NCI-H345 treated with DMSO at 0.1 percent for 48 hours (cell line): ENCODE measurements at regions not wholly inside any gene's neighbourhood (a gene's known extent, or its start where the extent isn't known, plus 50 kb on each side); places are given as distances from the start of the nearest gene placed in this dataset.

Source experiments
- DNase-seq: peaks from one replicate; lab custom pipeline; 2025; ENCODE audit not compliant: unreplicated experiment; lab: John Stamatoyannopoulos, UW

- no peak for DNase-seq
These were observed 688.3 kb upstream of the WWC1 start for GRCh38 chr5:167603135-167603534.

DNA sequence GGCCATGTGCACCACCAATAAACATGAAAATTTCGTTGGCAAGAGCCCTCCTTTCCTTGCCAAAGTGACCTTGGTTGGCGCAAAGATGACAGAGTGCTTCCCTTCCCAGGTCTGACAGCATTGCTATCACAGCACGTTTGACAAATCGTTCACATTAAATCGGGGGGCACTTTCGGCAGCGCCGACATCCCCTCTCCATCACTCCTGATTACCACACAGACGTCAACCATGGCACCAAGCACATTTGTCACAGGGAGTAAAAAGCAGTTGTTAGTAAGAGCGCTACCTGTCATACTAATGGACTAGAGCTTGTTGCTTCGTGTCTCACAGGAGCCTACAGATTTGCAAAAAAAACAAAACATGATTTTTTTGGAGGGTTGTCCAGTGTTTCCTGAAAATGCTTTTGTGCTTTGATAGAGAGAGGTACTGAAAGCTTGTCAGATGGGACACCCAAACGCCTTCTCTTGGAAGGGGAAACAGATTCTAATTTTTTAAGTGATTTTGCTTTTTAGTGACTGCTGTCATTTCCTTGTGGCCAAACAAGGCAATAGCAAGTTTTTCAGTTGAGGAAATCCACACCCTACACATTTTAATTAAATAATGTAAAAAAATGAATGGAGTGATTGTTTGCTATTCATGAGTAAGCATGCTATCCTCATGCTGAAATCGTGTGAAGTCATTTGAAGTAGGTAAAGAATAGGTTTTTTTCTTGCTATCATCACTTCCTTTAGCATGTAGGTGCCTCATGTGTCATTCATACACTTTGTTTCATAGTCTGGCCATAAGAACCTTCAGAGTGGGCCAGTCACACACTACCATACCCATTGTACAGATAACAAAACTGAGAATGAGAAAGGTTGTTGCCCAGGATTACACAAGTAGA, 682.8 kb upstream of the WWC1 start:
- no peak for DNase-seq

- no peak for DNase-seq
These were observed 677.0 kb upstream of the WWC1 start for GRCh38 chr5:167614294-167615021.

- DNase-seq = no peak
These were observed 675.2 kb upstream of the WWC1 start for GRCh38 chr5:167616043-167616890.

- no peak for DNase-seq
These were observed 668.1 kb upstream of the WWC1 start for GRCh38 chr5:167623354-167623753.

- DNase-seq = no peak
These were observed 667.4 kb upstream of the WWC1 start for GRCh38 chr5:167624053-167624452.

- no peak for DNase-seq
These were observed 664.9 kb upstream of the WWC1 start for GRCh38 chr5:167626341-167627123.

DNA sequence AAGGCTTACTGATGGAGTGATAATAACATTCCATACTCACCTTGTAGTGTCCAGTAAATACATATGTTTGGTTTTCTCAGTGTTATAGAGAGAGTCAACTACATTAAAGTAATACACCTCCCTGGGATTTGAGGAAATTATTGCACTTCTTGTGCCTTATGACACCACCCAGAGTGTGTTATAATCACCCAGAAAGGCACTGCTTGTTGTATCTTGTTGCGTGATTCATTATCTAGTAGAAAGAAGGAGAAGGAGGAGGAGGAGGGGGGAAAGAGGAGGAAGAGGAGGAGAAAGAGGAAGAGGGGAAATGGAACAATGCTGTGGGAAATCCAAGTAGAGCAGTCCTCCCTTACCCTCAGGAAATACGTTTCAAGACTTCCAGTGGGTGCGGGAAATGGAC, 661.8 kb upstream of the WWC1 start:
- DNase-seq = no peak

DNA sequence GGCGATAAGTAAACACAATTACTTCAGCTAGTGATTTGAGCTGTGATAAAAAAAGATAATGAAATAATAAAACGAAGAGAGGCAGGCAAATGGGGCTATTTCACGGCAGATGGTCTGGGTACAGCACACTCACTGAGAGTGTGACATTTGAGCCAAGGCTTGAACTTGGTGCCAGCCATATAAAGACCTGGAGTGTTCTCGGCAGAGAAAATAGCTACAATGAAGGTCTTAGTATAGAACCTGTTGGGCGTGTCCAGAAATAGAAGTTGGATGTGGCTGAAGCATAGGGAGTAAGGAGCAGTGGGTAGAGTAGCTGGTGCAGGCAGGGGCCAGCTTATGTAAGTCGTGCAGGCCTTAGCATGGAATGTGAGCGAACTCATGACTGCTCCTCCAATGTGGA, 660.3 kb upstream of the WWC1 start:
- DNase-seq = no peak

GRCh38 chr5:167633114-167633513, 658.3 kb upstream of the WWC1 start:
- no peak for DNase-seq

GRCh38 chr5:167633931-167634341, 657.5 kb upstream of the WWC1 start:
- DNase-seq = no peak

- no peak for DNase-seq
These were observed 657.0 kb upstream of the WWC1 start for GRCh38 chr5:167634432-167634831.

GRCh38 chr5:167638816-167639215, 652.6 kb upstream of the WWC1 start:
- DNase-seq = no peak

GRCh38 chr5:167639273-167639672, 652.2 kb upstream of the WWC1 start:
- no peak for DNase-seq

- DNase-seq = no peak
These were observed 651.7 kb upstream of the WWC1 start for GRCh38 chr5:167639766-167640165.

DNA sequence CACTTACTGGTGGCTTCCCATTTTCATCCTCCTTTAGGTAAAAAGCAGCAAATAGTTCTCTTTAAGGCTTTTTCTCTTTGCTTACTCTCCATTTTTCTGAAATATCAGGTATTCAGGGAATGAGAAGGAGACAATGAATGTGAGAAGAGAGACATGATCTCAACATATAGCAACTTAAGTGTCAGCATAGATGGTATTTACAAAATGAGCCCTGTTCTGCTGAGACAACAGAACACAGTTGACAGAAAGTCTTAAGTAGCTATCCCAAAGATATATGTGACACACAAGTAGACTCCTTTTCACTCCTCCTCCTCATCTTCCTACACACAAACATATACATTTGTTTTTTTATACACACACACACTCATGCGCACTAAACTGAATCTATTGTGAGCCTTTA, 649.3 kb upstream of the WWC1 start:
- DNase-seq = no peak

DNA sequence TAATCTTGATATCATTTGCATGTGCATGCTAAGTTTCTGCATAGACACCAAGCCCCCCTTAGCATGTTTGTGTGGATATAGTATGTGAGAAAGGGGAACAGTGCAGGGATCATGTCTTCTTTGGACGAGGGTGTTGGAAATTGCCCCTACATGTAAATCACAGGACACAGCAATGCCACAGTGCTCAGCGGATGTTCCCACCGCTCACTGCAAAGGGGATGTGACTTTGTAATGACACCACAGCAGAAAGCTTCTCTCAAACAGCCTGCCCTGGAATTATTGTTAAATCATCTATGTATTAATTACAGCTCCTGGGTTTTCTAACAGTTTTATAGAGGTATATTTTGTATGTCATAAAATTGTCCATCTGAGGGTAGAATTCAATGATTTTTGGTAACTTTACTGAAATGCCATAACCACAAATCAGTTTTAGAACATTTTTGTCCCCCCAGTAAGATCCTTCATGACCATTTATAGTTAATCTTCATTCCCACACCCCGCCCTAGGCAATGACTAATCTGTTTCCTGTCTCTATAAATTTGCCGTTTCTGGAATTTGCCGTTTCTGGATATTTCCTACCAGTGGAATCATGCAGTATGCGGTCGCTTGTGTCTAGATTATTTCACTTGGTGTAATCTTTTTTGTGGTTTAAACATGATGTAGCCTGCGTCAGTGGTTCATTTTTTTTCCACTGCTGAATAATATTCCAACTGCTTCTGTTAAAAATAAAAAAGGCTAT, 648.5 kb upstream of the WWC1 start:
- no peak for DNase-seq

DNA sequence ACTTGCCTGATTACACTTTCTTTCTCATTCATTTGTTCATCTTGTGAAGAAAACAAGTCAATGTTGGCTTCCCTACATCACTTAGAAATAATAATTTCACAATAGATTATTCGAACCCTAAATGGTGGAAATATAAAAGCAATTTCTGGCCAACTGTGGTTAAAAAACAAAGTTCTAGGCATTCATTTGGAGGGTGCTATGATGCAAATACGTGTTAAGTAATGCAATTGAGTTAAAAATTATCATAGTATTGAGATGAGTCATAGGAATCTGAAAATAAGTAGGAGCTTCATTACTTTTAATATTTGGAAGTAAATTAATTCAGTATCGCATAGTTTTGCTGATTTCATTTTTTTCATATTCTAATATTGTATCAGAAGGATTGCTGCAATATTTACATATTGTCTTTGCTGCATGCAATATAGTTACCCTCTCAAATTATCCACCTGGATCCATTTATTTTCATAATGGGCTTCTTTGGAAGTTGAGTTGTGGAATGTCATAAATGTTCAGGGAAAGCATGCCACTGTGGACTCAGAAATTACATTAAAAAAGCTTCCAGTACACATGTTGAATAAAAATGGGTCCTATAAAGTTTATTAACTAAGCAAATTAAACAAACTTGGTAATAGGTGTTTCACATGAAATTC, 647.7 kb upstream of the WWC1 start:
- no peak for DNase-seq

DNA sequence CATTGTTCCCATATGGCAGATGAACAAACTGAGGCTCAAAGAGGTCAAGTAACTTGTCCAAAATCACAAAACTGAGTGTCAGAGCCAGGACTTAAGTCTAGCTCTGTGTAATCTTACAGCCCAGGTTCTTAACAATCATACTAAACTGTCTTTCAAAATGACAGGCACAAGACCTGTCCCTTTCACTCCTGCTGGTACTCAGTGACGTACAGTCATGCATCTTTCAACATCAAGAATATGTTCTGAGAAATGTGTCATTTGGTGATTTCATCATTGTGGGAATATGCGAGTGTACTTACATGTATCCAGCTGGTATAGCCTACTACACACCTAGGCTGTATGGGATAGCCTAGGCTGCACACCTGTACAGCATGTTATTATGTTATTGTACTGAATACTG, 646.8 kb upstream of the WWC1 start:
- DNase-seq = no peak

GRCh38 chr5:167649471-167649870, 642.0 kb upstream of the WWC1 start:
- DNase-seq = no peak
